ENCODE measurements at regions not wholly inside any gene's neighbourhood (a gene's known extent, or its start where the extent isn't known, plus 50 kb on each side); places are given as distances from the start of the nearest gene placed in this dataset.

DNA sequence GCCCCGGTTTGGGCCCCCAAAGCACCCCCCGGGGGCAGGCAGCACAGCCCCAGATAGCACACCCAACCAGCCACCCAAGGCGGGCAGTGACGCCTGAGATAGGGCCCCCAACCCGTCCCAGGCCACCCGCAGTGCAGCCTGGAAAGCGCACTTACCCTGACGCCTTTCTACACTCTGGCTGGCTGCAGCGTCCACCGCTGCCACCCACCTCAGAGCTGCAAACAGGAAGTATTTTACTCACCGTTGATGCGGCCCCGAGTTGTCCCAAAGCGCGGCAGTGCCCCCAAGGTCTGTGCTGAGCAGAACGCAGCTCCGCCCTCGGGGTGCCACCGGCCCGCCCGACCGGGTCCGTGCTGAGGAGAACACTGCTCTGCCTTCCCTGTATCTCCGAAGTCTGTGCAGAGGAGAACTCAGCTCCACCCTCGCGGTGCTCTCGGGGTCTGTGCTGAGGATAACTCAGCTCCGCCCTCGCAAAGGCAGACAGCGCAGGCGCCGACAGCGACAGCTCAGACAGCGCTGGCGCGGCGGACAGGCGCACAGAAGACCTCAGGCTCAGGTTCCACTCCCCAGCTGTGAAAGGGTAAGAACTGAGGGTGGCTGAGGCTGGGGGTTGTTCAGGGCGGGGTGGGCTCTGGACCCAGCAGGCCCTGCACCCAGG, 786.9 kb downstream of the CDY1 start:
- no peak for DNase-seq (ENCODE audit: low spot score)

DNA sequence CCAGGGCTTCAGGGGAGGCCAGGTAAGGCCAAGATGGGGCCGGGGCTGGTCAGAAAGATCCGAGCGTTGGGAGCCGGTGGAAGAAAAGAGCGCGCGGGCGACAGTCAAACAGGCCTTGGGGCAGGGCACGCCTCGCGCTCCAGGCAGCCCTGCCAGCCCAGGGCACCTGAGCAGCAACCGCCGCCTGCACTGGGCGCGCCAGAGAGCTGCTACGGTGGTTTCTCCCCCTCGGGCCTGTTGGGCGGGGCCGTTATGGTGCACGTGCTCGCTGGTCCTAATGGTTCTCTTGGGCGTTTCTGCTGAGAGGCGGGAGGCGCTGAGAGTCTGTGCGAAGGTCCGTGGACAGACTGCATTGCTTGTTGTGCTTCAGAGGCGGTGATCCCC, 787.4 kb downstream of the CDY1 start:
- no peak for DNase-seq (ENCODE audit: low spot score)

Data from globus pallidus (tissue), 1 donor.